ENCODE measurements at regions not wholly inside any gene's neighbourhood (a gene's known extent, or its start where the extent isn't known, plus 50 kb on each side); places are given as distances from the start of the nearest gene placed in this dataset.
"Not testable (repeated sequence)": the region's sequence is repeated elsewhere in the genome, so short reads cannot be mapped to it uniquely, and the experiment has no call there.

DNA sequence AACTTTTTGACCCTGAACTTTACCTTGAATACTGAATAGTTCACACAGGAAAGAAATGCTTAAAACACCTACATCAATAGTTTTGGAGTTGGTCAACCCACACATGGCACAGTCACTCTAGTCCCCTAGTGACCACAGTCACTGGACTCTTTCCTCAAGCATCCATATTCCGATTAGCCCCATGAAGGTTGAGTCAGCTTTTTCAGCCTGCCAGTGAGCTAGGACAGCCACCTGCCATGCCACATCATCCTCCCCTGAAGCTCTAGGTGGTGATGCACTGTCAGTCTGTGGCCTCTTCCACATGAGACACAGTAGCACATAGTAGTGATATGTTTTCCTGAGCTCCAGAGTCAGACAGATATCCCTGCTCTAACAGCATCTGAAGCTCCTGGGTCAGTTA is 537.2 kb downstream of the XPNPEP1 start:
- DNase-seq: no peak

DNA sequence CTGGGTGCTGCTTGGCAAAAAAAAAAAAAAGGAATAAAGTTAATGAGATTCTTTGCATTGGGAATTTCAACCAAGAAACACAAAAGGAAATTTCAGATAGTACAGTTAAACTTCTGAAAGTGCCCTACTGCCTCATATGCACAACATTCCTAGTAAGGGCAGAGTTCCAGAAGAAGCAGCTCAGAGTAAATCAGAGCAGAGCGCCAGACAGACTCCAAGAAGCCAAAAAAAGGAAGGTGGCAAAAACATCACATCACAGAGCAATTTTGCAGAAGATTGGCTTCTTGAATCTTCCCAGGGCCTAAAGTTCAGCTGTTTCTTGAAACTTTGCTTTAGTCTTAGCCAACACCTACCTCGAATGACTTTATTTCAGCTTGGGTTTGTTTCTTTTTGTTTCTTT is 544.1 kb downstream of the XPNPEP1 start:
- DNase-seq: no peak

DNA sequence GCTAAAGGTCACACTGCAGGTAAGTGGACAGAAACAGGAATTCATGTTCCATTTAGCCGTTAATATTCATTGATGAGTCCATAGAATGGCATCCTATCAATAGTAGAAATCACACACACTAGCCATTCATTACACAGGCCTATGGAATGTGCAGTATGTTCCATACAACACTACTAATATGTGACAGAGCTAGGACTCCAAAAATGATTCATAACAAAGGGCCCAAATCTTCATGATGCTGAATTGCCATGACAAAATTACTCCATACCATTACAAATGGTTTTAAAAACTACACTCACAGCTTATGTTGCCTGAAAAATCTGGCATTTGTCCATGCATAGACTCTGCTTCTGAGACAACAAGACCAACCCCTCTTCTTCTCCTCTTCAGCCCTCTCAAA is 549.1 kb downstream of the XPNPEP1 start:
- DNase-seq: no peak

DNA sequence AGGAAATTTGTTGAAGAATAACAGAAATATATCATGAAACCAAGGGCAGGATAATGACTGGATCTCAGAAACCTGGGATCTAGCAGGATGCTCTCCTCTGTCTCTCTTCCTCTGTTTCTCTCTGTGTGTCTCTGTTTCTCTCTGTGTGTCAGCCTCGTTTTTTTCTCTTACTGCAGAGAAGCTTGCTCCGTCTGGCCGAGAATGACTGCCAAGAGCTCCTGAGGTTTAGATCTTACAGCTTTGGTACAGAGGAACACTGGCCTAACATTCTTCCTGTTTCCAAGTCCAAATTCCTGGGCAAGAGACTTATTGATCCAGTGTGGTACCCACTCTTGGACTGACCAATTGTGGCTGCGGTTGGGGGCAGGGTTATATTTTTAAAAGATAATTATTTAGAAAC is 564.0 kb downstream of the XPNPEP1 start:
- no peak for DNase-seq

DNA sequence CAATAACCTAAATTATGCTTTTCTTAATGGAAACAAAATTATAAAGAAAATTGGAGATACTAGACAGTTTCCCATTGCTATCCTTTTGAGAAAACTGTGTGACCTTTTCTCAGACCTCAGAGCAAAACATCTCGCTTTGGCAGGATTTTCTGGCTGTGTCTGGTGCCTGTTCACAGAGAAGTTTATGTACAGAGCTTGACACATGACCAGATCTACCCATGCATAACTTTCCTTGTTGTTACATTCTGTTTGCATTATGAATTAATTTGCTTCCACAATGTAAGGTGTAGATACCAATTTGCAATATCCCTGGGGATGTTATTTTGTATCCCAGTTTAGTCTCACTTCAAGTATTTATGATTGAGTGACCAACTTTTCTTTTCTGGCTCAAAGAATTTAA is 565.0 kb downstream of the XPNPEP1 start:
- no peak for DNase-seq

DNA sequence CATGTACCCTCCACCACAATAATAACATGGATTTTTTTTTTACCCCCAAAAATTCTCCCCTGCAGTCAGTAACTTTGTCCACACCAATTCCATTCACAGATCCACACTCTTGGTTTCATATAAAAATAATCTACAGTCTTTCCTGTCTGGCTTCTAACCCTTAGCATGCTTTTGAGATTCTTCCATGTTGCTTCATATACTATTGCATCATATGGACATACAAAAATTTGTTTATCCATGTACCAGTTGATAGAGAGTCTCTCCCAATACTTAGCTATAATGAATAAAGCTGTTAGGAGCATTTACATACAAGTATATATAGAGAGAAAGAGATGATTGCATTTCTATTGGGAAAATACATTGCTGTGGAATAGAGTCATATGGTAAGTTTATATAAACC is 575.0 kb downstream of the XPNPEP1 start:
- DNase-seq: no peak

DNA sequence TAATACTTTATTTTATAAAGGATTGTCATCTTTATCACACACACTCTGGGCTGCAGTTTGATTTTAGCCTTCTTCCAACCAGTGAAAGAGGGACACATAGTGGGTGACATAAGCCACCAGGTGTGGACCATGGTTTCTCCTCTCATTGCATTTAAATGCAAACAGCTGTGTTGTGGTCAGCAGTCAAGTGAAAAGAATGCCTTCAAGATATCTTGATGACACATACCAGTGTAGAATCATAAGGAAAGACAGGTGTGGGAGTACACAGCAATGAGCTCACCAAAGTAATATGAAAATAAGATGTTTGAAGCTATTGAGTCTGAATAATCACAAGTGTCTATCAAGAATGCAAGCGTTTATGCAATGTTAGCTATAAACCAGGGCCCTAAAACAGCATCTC is 580.0 kb downstream of the XPNPEP1 start:
- DNase-seq: no peak

DNA sequence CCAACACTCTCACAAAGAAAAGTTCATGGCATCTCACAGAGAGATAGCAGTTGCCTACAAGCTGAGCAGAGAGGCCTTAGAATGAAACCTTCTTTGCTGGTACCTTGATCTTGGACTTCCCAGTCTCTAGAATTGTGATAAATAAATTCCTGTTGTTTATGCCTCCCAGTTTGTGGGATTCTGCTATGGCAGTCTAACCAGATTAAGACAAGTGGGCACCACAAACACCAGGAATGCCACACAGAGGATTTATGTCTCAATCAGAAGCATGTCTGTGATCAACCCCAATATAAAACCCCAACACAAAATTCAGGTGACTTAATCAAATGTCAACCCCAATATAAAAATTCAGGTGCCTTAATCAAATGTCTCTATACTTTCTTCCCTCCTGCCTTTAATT is 581.3 kb downstream of the XPNPEP1 start:
- DNase-seq: no peak

DNA sequence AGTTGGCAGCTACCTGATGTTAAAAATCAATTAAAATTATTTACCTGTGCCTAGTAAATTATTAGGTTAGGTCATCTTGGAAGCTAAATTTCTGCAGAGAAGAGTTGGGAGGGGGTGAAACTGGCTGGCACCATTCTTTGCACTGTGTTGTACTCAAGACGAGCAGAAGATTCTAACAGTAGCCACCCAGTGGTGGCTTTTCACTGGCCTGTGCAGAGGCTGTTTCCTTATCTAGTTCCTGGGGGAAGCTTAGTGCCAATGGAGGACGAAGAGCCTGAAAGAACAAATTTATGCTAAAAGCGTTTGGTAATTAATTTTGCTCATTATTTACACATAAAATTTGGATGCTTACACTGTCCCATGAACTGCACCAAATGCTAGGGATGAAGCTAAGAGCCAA is 595.3 kb downstream of the XPNPEP1 start:
- DNase-seq: no peak

DNA sequence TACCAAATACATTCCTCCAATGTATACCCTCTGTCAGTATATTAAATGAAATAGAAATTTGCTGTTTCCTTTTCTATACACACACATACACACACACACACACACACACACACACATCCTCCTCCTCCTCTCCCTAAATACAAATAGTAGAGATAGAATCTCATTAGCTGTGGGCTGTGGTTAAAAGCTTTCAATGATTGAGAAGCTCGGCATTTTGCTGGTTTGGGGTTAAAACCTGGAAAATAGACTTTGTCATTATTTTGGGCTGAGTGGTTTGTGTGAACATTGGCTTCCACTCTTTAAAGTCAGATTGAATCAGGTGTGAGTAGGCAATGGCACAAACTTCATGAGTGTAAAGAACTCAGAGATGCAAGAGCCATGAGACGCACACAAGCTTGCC is 596.0 kb downstream of the XPNPEP1 start:
- DNase-seq: no peak

DNA sequence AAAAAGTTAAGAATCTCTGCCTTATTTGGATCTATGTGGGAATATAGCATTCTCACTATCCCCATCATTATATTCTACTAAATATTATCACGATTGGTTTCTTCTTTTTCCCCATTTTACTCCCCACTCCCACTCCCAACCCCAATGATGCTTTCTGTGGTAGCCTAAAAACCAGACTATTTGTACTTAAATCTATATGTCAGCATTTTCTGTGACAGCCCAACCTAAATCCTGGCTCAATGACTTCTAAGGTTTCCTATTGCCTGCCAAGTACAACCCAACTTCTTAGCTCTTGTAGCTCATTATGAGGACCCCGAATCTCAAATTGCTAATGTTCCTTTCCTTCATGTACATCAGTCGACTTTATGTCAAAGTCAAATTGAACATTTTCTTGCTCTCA is 598.6 kb downstream of the XPNPEP1 start:
- no peak for DNase-seq

DNA sequence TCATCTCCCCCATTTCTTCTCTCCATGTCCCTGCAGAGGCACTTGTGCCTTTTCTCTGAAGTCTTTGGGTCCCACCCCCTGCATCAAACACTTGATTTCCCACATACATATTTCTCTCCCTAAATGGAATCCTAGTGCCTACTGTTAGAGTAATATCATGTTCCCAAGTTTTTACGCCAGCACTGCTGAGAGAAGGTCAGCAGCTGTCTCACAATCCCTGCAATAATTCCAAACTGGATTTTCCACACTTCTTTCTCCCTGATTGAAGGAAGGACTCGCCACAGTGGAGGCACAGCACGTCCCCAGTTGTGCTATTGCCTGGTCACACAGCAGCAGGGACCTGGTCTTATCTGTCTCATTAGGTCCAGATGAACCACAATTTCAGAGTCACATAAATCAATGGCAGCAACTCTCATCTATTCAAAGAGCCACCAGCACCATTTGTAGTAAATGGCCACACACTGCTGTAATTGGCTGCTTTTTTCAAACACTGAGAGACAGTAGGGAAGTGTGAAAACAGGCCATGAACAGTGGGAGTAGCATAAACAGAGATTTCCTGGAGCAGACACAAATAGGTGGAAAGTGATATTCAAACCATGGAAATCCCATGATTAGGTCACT is 605.5 kb downstream of the XPNPEP1 start:
- DNase-seq: no peak

DNA sequence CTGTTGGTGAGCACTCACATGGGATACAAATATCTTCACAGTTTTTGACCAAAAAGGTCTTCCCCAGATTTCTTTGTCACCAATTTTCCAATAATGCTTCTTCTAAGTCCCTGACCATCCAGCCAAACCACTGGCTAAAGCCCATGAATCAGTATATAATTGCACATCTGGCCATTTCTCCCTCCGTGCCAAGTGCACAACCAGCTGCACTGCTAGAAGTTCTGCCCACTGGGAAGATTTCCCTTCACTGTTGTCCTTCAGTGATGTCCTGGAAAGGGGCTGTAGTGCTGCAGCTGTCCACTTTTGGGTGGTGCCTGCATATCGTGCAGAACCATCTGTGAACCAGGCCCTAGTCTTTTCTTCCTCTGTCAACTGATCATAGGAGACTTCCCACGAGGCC is 609.3 kb downstream of the XPNPEP1 start:
- not testable (repeated sequence) for DNase-seq

DNA sequence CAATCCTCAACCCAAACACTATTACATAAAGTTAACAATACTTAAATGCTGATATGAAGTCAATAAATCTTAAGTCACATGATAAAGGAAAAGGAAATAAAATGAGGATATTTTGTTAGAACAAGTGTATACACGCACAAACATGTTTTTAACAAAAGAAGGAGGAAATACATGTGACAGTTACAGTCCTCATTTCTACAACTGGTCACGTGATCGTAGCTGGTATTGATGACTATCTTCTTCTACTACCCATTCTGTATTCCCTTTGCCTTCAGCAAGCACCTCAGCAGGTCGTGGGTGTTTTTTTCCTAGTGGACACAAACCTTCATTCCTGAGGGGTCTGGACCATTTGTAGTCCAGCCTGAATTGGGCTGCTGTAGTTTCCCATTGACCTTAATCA is 610.8 kb downstream of the XPNPEP1 start:
- not testable (repeated sequence) for DNase-seq

DNA sequence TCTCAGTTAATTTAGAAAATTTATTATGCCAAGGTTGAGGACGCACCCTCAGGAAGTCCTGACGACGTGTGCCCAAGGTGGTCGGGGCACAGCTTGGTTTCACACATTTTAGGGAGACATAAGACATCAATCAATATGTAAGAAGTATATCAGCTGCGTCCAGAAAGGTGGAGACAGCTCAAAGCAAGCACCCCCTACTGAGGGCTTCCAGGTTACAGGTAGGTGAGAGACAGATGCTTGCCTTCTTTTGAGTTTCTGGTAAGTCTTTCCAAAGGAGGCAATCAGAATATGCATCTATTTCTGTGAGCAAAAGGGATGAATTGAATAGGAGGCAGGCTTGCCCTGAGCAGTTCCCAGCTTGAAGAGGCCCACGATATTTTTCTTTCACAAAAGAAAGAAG is 614.3 kb downstream of the XPNPEP1 start:
- no peak for DNase-seq

DNA sequence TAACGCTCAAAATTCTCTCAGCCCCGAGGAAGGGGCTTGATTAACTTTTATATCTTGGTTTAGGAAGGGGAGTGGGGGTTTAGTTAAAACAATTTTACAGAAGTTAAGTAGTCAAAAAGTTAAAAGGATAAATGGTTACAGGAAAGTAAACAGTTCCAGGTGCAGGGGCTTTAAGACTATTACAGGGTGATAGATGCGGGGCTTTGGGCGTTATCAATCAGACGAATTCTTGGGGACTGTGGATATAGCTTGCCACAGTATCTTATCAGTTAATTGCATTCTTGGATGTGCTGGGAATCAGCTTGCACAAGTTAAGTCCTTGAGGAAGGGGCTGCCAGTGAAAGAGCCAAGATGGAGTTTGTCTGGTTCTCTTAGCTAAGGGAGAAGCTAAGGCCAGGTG is 616.2 kb downstream of the XPNPEP1 start:
- DNase-seq: not testable (repeated sequence)

DNA sequence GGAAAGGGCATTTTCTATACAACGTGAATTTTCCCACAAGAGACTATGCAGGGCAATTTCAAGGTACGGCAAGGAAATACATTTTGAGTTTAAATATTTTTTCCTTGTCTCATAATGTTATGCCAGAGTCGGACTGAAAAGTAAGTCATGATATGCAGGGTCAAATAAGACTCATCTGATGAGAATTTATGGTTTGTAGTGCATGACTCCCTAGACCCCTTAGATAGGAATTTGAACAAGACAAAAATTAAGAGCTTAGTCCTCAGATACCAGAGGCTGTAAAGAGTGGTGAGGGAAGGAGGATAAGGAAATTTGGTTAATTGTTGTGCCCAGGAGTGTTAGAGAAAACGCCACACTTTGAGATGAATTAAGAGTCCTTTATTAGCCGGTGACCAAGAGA is 616.6 kb downstream of the XPNPEP1 start:
- no peak for DNase-seq

DNA sequence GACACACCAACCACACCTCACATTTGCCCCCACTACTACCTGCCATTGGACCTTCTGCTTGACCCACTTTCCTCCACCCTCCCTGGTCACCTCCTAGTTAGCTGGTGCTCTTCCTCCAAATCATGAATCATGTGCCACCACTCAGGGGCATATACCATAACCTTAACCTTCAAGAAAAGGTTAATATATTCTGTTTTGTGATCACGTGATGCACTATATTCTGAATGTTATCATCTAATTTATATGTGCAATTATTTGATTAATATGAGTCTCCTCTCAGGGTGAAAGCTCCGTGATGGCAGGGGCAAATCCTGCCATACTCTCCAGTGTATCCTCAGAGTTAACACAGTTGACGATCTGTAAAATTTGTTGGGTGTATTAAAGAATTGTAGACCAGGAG is 635.5 kb downstream of the XPNPEP1 start:
- no peak for DNase-seq

DNA sequence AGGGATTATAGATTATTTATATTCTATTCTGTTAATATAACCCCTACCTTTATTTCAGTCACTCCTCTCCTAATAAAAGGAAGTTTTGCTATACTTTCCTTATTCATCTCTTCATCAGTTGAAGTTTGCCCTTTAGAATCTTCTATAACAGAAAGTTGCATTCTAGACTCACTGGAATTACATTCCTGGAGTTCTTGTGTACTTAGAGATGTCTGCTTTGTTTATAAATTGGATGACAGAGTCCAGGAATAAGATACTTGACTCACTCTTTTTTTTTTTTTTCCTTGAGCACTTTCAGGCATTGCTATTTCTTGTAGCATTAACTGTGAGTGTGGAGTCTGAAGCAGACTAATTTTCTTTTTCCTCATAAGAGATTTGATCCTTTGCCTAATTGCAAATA is 640.8 kb downstream of the XPNPEP1 start:
- no peak for DNase-seq

DNA sequence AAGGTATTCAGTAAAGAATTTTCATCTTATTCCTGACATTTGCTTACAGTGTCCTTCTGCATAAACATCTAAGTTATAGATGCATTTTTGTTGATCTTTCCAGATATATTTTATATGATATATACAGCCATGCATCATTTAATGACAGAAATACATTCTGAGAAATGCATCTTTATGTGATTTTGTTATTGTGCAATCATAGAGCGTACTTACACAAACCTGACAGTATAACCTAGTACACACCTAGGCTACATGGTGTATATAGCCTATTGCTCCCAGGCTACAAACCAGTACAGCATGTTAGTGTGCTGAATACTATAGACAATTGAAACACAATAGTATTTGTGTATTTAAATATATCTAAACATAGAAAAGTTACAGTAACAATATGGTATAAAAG is 642.0 kb downstream of the XPNPEP1 start:
- no peak for DNase-seq

DNA sequence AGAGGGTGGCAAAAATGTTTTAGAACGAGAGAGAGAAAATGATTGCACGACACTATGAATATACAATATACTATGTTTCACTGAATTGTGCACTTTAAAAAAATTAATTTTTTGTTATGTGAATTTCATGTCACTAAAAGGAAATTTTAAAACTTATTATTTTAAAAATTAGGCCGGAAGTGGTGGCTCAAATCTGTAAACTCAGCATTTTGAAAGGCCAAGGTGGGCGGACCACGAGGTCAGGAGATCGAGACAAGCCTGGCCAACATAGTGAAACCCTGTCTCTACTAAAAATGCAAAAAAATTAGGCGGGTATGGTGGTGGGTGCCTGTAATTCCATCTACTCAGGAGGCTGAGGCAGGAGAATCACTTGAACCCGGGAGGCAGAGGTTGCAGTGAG is 642.5 kb downstream of the XPNPEP1 start:
- DNase-seq: no peak

DNA sequence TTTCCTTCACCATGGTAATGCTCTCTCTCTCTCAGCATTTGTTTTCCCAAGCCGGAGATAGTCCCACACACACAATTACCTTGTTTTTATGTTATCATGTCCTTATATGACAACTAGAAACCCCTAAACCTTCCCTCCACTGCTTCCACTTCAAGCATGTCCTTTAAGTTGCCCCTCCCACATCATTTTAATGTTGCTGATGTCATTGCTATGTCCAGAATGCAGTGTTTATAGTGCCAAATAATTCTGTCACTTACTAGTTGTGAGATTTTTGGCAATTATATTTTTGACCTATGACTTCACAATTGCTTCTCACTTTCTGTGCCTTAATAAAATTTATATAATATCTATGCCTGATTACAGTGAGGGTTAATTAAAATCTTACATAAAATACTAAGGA is 645.9 kb downstream of the XPNPEP1 start:
- DNase-seq: no peak

DNA sequence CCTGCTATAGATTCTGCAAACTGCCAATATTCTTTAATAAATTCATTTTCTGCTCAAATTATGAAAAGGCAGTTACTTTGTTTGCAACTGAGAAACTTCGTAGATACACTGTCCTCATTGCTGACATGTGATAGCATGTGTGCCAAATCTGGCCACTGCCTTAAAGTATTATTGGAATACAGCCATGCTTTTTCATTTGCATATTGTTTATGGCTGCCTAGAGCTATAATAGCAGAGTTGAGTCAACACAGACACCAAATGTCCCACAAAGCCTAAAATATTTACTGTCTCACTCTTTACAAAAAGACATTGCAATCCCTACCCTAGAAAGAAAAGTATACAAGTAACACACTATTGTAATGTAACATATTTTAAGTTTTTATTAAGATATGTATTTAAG is 647.4 kb downstream of the XPNPEP1 start:
- DNase-seq: no peak

DNA sequence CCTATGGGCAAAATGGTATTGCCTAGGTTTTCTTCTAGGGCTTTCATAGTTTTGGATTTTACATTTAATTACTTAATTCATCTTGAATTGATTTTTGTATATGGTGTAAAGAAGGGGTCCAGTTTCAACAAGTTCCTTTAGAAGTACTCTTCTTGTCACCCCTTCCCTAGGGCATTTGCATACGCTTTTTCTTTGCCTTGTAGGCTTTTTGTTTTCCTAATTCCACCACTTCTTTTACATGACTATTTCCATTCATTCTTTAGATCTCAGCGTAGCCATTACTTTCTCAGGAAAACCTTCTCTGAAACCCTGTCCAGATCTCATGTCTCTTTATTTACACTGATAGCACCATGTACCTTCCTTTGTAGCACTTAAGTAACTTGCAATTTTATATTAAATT is 648.6 kb downstream of the XPNPEP1 start:
- no peak for DNase-seq

DNA sequence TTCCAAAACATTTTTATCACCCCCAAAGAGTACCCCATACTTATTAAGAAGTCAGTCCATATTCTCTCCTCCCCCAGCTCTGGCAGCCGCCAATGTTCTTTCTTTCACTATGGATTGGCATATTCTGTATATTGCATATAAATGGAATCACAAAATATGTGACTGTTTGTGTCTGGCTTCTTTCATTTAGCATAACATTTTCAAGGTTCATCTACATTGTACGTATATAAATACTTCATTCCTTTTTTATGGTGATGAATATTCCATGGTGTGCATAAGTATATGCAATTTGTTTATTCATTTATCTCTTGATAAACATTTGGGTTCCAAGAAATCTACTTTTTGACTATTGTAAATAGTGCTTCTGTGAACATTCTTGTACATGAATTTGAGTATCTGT is 653.1 kb downstream of the XPNPEP1 start:
- no peak for DNase-seq

DNA sequence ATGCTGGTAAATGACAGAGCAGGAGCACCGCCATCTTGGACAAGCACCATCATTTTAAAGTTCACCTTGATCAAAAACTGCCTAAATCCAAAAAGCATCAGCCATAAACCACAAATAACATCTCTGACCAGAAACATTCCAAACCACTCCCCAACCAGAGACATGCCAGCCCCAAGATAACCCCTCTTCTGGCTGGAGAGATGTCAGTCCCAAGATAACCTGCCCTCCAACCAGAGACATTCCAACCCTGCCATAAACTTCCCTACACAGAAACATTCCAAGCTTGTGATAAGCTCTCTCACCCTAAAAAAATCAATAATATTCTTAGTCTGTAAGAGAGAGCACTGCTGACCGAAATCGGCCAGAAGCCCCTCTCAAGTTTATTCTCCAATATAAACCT is 659.3 kb downstream of the XPNPEP1 start:
- no peak for DNase-seq
